ENCODE measurements at regions not wholly inside any gene's neighbourhood (a gene's known extent, or its start where the extent isn't known, plus 50 kb on each side); places are given as distances from the start of the nearest gene placed in this dataset.

DNA sequence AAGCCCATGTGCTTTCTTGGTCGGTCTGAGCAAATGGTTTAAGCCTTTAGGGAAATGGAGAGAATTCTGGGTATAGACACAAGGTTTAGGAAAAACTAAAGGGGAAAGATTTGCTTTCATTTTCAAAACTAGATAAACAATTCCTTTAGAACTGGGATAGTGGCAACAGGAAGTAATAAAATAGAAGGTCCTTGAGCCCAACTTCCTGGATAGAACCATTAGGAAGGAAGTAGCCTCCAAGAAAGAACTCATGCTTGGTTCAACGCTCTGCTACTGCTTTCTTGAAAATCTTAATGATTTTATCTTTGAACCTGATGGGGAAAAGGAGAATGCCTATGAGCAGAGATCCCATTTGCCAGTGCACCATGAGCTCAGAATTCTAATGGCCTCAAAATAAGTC, 147.0 kb upstream of the THRB start:
- H3F3A ChIP-seq (ENCODE audit: insufficient read depth, low read length, poor library complexity, severe bottlenecking), result no peaks in the 10 kb centered on the region
- no peaks in the 10 kb centered on the region for H3K9me2 ChIP-seq (ENCODE audit: insufficient read depth, low read length)
- H3K79me2 ChIP-seq (replicated peaks; ENCODE audit: insufficient read depth, low read length), result no peaks in the 10 kb centered on the region
- H3K27ac ChIP-seq (ENCODE audit: low read length), result no peak overlapping the region
- H2AFZ ChIP-seq (ENCODE audit: low read depth, low read length), result no peak overlapping the region
- no peak overlapping the region for H3K9ac ChIP-seq (ENCODE audit: low read length)
- H3K9me3 ChIP-seq (ENCODE audit: low read length), result no peaks in the 10 kb centered on the region
- no peak overlapping the region for H3K4me2 ChIP-seq (ENCODE audit: low read length)
- H3K4me3 ChIP-seq (ENCODE audit: low read length), result no peak overlapping the region
- H3K27me3 ChIP-seq (ENCODE audit: insufficient read depth, low read depth, low read length), result no peaks in the 10 kb centered on the region
- TF ChIP-seq SMC3 (conservative IDR thresholded peaks at IDR 0.05; ENCODE audit: poor library complexity), result no peak
- TF ChIP-seq CTCF (IDR thresholded peaks at IDR 0.05; ENCODE audit: poor library complexity, severe bottlenecking), result no peak
- TF ChIP-seq TAF1 (IDR thresholded peaks at IDR 0.05; ENCODE audit: low read depth), result no peak
- TF ChIP-seq EZH2 (IDR thresholded peaks at IDR 0.05; ENCODE audit: borderline replicate concordance, insufficient read depth, low read length, poor library complexity, severe bottlenecking), result no peak
- no peak for TF ChIP-seq MXI1 (conservative IDR thresholded peaks at IDR 0.05; ENCODE audit: poor library complexity, severe bottlenecking)
- no peak for TF ChIP-seq RAD21 (conservative IDR thresholded peaks at IDR 0.05)
- TF ChIP-seq, protein P1, sequence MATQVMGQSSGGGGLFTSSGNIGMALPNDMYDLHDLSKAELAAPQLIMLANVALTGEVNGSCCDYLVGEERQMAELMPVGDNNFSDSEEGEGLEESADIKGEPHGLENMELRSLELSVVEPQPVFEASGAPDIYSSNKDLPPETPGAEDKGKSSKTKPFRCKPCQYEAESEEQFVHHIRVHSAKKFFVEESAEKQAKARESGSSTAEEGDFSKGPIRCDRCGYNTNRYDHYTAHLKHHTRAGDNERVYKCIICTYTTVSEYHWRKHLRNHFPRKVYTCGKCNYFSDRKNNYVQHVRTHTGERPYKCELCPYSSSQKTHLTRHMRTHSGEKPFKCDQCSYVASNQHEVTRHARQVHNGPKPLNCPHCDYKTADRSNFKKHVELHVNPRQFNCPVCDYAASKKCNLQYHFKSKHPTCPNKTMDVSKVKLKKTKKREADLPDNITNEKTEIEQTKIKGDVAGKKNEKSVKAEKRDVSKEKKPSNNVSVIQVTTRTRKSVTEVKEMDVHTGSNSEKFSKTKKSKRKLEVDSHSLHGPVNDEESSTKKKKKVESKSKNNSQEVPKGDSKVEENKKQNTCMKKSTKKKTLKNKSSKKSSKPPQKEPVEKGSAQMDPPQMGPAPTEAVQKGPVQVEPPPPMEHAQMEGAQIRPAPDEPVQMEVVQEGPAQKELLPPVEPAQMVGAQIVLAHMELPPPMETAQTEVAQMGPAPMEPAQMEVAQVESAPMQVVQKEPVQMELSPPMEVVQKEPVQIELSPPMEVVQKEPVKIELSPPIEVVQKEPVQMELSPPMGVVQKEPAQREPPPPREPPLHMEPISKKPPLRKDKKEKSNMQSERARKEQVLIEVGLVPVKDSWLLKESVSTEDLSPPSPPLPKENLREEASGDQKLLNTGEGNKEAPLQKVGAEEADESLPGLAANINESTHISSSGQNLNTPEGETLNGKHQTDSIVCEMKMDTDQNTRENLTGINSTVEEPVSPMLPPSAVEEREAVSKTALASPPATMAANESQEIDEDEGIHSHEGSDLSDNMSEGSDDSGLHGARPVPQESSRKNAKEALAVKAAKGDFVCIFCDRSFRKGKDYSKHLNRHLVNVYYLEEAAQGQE (IDR thresholded peaks at IDR 0.05; ENCODE audit: borderline replicate concordance), result no peak
- TF ChIP-seq EP300 (conservative IDR thresholded peaks at IDR 0.05; ENCODE audit: poor library complexity, severe bottlenecking), result no peak
- no peak for TF ChIP-seq POLR2AphosphoS5 (IDR thresholded peaks at IDR 0.05)
- H4K20me1 ChIP-seq (ENCODE audit: insufficient read depth), result no peaks in the 10 kb centered on the region
- no peaks in the 10 kb centered on the region for H3K36me3 ChIP-seq (ENCODE audit: insufficient read depth, low read length)

DNA sequence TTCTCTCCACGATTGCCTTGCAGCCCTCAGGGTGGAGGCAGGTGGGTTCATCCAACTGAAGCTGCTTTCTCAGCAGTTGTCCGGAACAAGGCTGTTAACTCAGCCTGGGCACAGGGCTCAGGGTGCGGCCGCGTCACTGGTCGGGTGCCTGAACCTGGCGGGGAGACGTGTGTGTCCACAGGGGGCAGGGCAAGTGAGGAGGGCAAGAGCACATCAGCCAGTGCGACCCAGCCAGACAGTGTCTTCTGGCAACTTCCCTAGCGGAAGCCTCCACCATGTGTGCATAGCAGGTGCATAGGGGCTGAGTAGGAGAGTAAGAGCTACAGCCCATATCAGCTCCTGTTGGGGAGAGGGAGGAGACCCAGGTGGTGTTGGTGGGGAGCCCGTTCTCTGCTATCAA, 150.4 kb upstream of the THRB start:
- Histone ChIP-seq H2AFZ (ENCODE audit: low read depth, low read length) (no peak overlapping the region), H3K9me2 (ENCODE audit: insufficient read depth, low read length) (no peaks in the 10 kb centered on the region), H3K9me3 (ENCODE audit: low read length) (no peaks in the 10 kb centered on the region), H3K4me3 (ENCODE audit: low read length) (no peak overlapping the region), H3K27ac (ENCODE audit: low read length) (no peak overlapping the region), H3K4me2 (ENCODE audit: low read length) (no peak overlapping the region), H3K79me2 (replicated peaks; ENCODE audit: insufficient read depth, low read length) (no peaks in the 10 kb centered on the region), H3F3A (ENCODE audit: insufficient read depth, low read length, poor library complexity, severe bottlenecking) (no peaks in the 10 kb centered on the region), H3K36me3 (ENCODE audit: insufficient read depth, low read length) (no peaks in the 10 kb centered on the region), H3K27me3 (ENCODE audit: insufficient read depth, low read depth, low read length) (no peaks in the 10 kb centered on the region), H4K20me1 (ENCODE audit: insufficient read depth) (no peaks in the 10 kb centered on the region), H3K9ac (ENCODE audit: low read length) (no peak overlapping the region)
- TF ChIP-seq RAD21 (conservative IDR thresholded peaks at IDR 0.05) (no peak), TAF1 (IDR thresholded peaks at IDR 0.05; ENCODE audit: low read depth) (no peak)

- no peak overlapping the region for H2AFZ ChIP-seq (ENCODE audit: low read depth, low read length)
Measured at GRCh38 chr3:24646790-24647189, 152.1 kb upstream of the THRB start.

More at GRCh38 chr3:24646790-24647189, 152.1 kb upstream of the THRB start:
- no peaks in the 10 kb centered on the region for H3K36me3 ChIP-seq (ENCODE audit: insufficient read depth, low read length)
- no peak overlapping the region for H3K4me3 ChIP-seq (ENCODE audit: low read length)
- TF ChIP-seq, protein P1 (IDR thresholded peaks at IDR 0.05; ENCODE audit: borderline replicate concordance), result no peak
- H3K9me3 ChIP-seq (ENCODE audit: low read length), result no peaks in the 10 kb centered on the region
- no peak overlapping the region for H3K27ac ChIP-seq (ENCODE audit: low read length)
- no peak overlapping the region for H3K4me2 ChIP-seq (ENCODE audit: low read length)
- H3K9me2 ChIP-seq (ENCODE audit: insufficient read depth, low read length), result no peaks in the 10 kb centered on the region
- H3K79me2 ChIP-seq (replicated peaks; ENCODE audit: insufficient read depth, low read length), result no peaks in the 10 kb centered on the region
- H3K27me3 ChIP-seq (ENCODE audit: insufficient read depth, low read depth, low read length), result no peaks in the 10 kb centered on the region
- no peaks in the 10 kb centered on the region for H3F3A ChIP-seq (ENCODE audit: insufficient read depth, low read length, poor library complexity, severe bottlenecking)
- H3K9ac ChIP-seq (ENCODE audit: low read length), result no peak overlapping the region
- H4K20me1 ChIP-seq (ENCODE audit: insufficient read depth), result no peaks in the 10 kb centered on the region
